Transverse colon (tissue), 3 donors: ENCODE measurements at regions not wholly inside any gene's neighbourhood (a gene's known extent, or its start where the extent isn't known, plus 50 kb on each side); places are given as distances from the start of the nearest gene placed in this dataset.

Source experiments
- CTCF ChIP-seq, 5 experiments: fragments of 200-600 bp in 3 of 5; fragments of 450-650 bp in 2 of 5; sonication (generic) in 3 of 5; IDR thresholded peaks; 1 replicate in 2 of 5; 2 replicates in 3 of 5; pipeline ENCODE4 v1.5.1; 2016 to 2017; ENCODE audit warnings: antibody characterized with exemption in 5 of 5, inconsistent platforms in 3 of 5, mild to moderate bottlenecking in 2 of 5, moderate library complexity in 1 of 5
- POLR2A ChIP-seq: fragments of 450-650 bp; IDR thresholded peaks from one replicate; pipeline ENCODE4 v1.6.1; 2016; ENCODE audit warnings: antibody characterized with exemption, mild to moderate bottlenecking, moderate library complexity

- TF ChIP-seq CTCF (IDR thresholded peaks at IDR 0.05) (no peak), POLR2A (no peak)
These were observed 1930.2 kb downstream of the OLFM4 start for GRCh38 chr13:54958781-54959180.
